Activated CD8-positive, alpha-beta memory T cell treated with anti-CD3 and anti-CD28 coated beads for 48 hours (primary cell): ENCODE measurements at regions not wholly inside any gene's neighbourhood (a gene's known extent, or its start where the extent isn't known, plus 50 kb on each side); places are given as distances from the start of the nearest gene placed in this dataset.

Source experiments
- DNase-seq, 3 experiments: peaks; one replicate each; pipeline ENCODE4 v3.0.0-alpha.2; 2020; ENCODE audit warnings: low read depth in 2 of 3, low spot score in 2 of 3

GRCh38 chr20:17014217-17014616 is 212.6 kb upstream of the PCSK2 start:
- no peak for DNase-seq

GRCh38 chr20:17014756-17015366 is 212.0 kb upstream of the PCSK2 start:
- no peak for DNase-seq

- no peak for DNase-seq
Observed at GRCh38 chr20:17017232-17017631, 209.6 kb upstream of the PCSK2 start.

GRCh38 chr20:17021481-17021880 is 205.4 kb upstream of the PCSK2 start:
- no peak for DNase-seq

- no peak for DNase-seq
Observed at GRCh38 chr20:17023036-17023435, 203.8 kb upstream of the PCSK2 start.

- DNase-seq = no peak
Observed at GRCh38 chr20:17023806-17024205, 203.0 kb upstream of the PCSK2 start.

GRCh38 chr20:17024513-17025119 is 202.2 kb upstream of the PCSK2 start:
- DNase-seq = no peak

- DNase-seq = no peak
Observed at GRCh38 chr20:17026346-17026745, 200.5 kb upstream of the PCSK2 start.

- no peak for DNase-seq
Observed at GRCh38 chr20:17029698-17030097, 197.1 kb upstream of the PCSK2 start.

GRCh38 chr20:17036541-17036940 is 190.3 kb upstream of the PCSK2 start:
- no peak for DNase-seq

- DNase-seq = no peak
Observed at GRCh38 chr20:17042122-17042521, 184.7 kb upstream of the PCSK2 start.

GRCh38 chr20:17043323-17043722 is 183.5 kb upstream of the PCSK2 start:
- no peak for DNase-seq

GRCh38 chr20:17044891-17045290 is 181.9 kb upstream of the PCSK2 start:
- no peak for DNase-seq

GRCh38 chr20:17059465-17059864 is 167.4 kb upstream of the PCSK2 start:
- no peak for DNase-seq

GRCh38 chr20:17061715-17062114 is 165.1 kb upstream of the PCSK2 start:
- no peak for DNase-seq

GRCh38 chr20:17062712-17063111 is 164.1 kb upstream of the PCSK2 start:
- DNase-seq = no peak

- no peak for DNase-seq
Observed at GRCh38 chr20:17066902-17067301, 159.9 kb upstream of the PCSK2 start.

GRCh38 chr20:17068084-17068711 is 158.6 kb upstream of the PCSK2 start:
- no peak for DNase-seq

GRCh38 chr20:17077030-17077429 is 149.8 kb upstream of the PCSK2 start:
- DNase-seq = no peak

GRCh38 chr20:17083738-17084137 is 143.1 kb upstream of the PCSK2 start:
- DNase-seq = no peak

- DNase-seq = no peak
Observed at GRCh38 chr20:17084909-17085308, 141.9 kb upstream of the PCSK2 start.

GRCh38 chr20:17093782-17094181 is 133.1 kb upstream of the PCSK2 start:
- no peak for DNase-seq

GRCh38 chr20:17097603-17098002 is 129.2 kb upstream of the PCSK2 start:
- DNase-seq = no peak
